Neural cell (in vitro differentiated cells): ENCODE measurements at regions not wholly inside any gene's neighbourhood (a gene's known extent, or its start where the extent isn't known, plus 50 kb on each side); places are given as distances from the start of the nearest gene placed in this dataset.
"Not testable (repeated sequence)": the region's sequence is repeated elsewhere in the genome, so short reads cannot be mapped to it uniquely, and the experiment has no call there.

Source experiments
- H2AFZ ChIP-seq: fragments of 200-600, 300-800 bp; sonication (generic), shearing (Covaris generic); 2 replicates; pipeline ENCODE4 v1.6.0; 2014; ENCODE audit warnings: low read depth, mild to moderate bottlenecking, antibody characterized with exemption, low read length, moderate library complexity
- H3F3A ChIP-seq: fragments of 200-600 bp; shearing (Covaris generic); 2 replicates; pipeline ENCODE4 v1.6.1; 2016; ENCODE audit warnings: mild to moderate bottlenecking, moderate library complexity, mixed read lengths, antibody characterized with exemption, low read length; ENCODE audit not compliant: insufficient read depth, poor library complexity, severe bottlenecking
- H3K27ac ChIP-seq: fragments of 200-600, 300-800 bp; sonication (generic), shearing (Covaris generic); 2 replicates; pipeline ENCODE4 v1.5.1; 2014; ENCODE audit warnings: mild to moderate bottlenecking, low read length, moderate library complexity
- H3K27me3 ChIP-seq: fragments of 300-800, 200-600 bp; sonication (generic), shearing (Covaris generic); 2 replicates; pipeline ENCODE4 v1.6.0; 2014; ENCODE audit warnings: mild to moderate bottlenecking, low read depth, low read length, moderate library complexity; ENCODE audit not compliant: insufficient read depth
- H3K36me3 ChIP-seq: fragments of 300-800, 200-600 bp; sonication (generic), shearing (Covaris generic); 2 replicates; pipeline ENCODE4 v1.5.1; 2014; ENCODE audit warnings: mild to moderate bottlenecking, antibody characterized with exemption, low read length, moderate library complexity; ENCODE audit not compliant: insufficient read depth
- H3K4me2 ChIP-seq: fragments of 300-800, 200-600 bp; sonication (generic), shearing (Covaris generic); 2 replicates; pipeline ENCODE4 v1.6.0; 2014; ENCODE audit warnings: mild to moderate bottlenecking, low read length
- H3K4me3 ChIP-seq: fragments of 300-800, 200-600 bp; sonication (generic), shearing (Covaris generic); 2 replicates; pipeline ENCODE4 v1.5.1; 2014; ENCODE audit warnings: mild to moderate bottlenecking, low read length, moderate library complexity
- H3K79me2 ChIP-seq: fragments of 200-600 bp; shearing (Covaris generic); replicated peaks from 2 replicates; pipeline ENCODE4 v1.6.0; 2014; ENCODE audit warnings: mild to moderate bottlenecking, low read length, moderate library complexity; ENCODE audit not compliant: insufficient read depth
- H3K9ac ChIP-seq: fragments of 300-800, 200-600 bp; sonication (generic), shearing (Covaris generic); 2 replicates; pipeline ENCODE4 v1.6.1; 2016; ENCODE audit warnings: mild to moderate bottlenecking, low read length, mixed read lengths
- H3K9me2 ChIP-seq: fragments of 200-600 bp; shearing (Covaris generic); 2 replicates; pipeline ENCODE4 v1.6.1; 2016; ENCODE audit warnings: mild to moderate bottlenecking, low read length, mixed read lengths; ENCODE audit not compliant: insufficient read depth
- H3K9me3 ChIP-seq: fragments of 200-600, 300-800 bp; sonication (generic), shearing (Covaris generic); 2 replicates; pipeline ENCODE4 v1.6.1; 2016; ENCODE audit warnings: mild to moderate bottlenecking, mixed run types, low read length, moderate library complexity, mixed read lengths
- H4K20me1 ChIP-seq: fragments of 200-600 bp; shearing (Covaris generic); 2 replicates; pipeline ENCODE4 v1.6.1; 2016; ENCODE audit warnings: mild to moderate bottlenecking, mixed run types; ENCODE audit not compliant: insufficient read depth
- EP300 ChIP-seq: fragments of 450-650 bp; conservative IDR thresholded peaks from 2 replicates; pipeline ENCODE4 v1.6.1; 2014; ENCODE audit warnings: antibody characterized with exemption, mild to moderate bottlenecking, moderate library complexity; ENCODE audit not compliant: poor library complexity, severe bottlenecking
- EZH2 ChIP-seq: fragments of 200-600, 300-800 bp; shearing (Covaris generic), sonication (generic); IDR thresholded peaks from 2 replicates; pipeline ENCODE4 v1.6.1; 2014; ENCODE audit warnings: antibody characterized with exemption, low read length, borderline replicate concordance, mild to moderate bottlenecking; ENCODE audit not compliant: insufficient read depth, poor library complexity, severe bottlenecking
- POLR2AphosphoS5 ChIP-seq: IDR thresholded peaks from 2 replicates; pipeline ENCODE4 v1.6.1; 2012
- RAD21 ChIP-seq: fragments of 450-650 bp; conservative IDR thresholded peaks from 2 replicates; pipeline ENCODE4 v1.6.1; 2014; ENCODE audit warnings: antibody characterized with exemption, mild to moderate bottlenecking, moderate library complexity
- SMC3 ChIP-seq: fragments of 450-650 bp; conservative IDR thresholded peaks from 2 replicates; pipeline ENCODE4 v1.6.1; 2014; ENCODE audit warnings: antibody characterized with exemption, mild to moderate bottlenecking, moderate library complexity; ENCODE audit not compliant: poor library complexity
- TAF1 ChIP-seq: IDR thresholded peaks from 2 replicates; pipeline ENCODE4 v1.6.1; 2012; ENCODE audit warnings: low read depth
- TF ChIP-seq, protein P1 (sequence below): fragments of 450-650 bp; IDR thresholded peaks from 2 replicates; pipeline ENCODE4 v1.5.1; 2014; ENCODE audit warnings: antibody characterized with exemption, mild to moderate bottlenecking, moderate library complexity; ENCODE audit not compliant: poor library complexity, severe bottlenecking
- TF ChIP-seq, protein P2 (sequence below): IDR thresholded peaks from 2 replicates; pipeline ENCODE4 v1.6.1; 2012; ENCODE audit warnings: borderline replicate concordance

DNA sequence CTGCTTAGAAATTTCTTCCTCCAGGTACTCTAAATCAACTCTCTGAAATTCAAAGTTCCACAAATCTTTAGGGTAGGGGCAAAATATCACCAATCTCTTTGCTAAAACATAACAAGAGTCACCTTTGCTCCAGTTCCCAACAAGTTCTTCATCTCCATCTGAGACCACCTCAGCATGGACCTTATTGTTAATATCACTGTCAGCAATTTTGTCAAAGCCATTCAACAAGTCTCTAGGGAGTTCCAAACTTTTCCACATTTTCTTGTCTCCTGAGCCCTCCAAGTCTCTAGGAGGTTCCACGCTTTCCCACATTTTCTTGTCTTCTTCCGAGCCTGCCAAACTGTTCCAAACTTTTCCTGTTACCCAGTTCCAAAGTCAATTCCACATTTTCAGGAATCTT is 255.9 kb downstream of the TDRD15 start:
- not testable (repeated sequence) for H3K9me3 ChIP-seq, H3K4me2 ChIP-seq, H3K27ac ChIP-seq, H3K27me3 ChIP-seq, H3K36me3 ChIP-seq, H3K79me2 ChIP-seq, H4K20me1 ChIP-seq, H3K9ac ChIP-seq, H3K4me3 ChIP-seq, H3K9me2 ChIP-seq, H3F3A ChIP-seq, H2AFZ ChIP-seq

DNA sequence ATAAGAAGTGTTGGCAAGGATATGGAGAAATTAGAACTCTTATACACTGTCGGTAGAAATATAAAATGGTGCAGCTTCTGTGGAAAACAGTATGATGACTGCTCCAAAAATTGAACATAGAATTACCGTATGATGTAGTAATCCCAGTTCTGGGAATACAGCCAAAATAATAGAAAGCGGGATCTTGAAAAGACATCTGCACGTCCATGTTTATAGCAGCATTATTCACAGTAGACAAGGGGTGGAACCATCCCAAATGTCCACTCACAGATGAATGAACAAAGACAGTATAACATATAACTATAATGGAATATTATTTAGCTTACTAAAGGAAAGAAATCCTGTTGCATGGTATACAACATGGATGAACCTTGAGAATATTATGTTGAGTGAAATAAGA is 257.7 kb downstream of the TDRD15 start:
- no peaks in the 10 kb centered on the region for H3K9me3 ChIP-seq
- H2AFZ ChIP-seq = no peak overlapping the region
- H3K4me3 ChIP-seq = no peak overlapping the region
- no peaks in the 10 kb centered on the region for H3K9me2 ChIP-seq
- H3K27me3 ChIP-seq = no peaks in the 10 kb centered on the region
- H3F3A ChIP-seq = peaks cover 7% of the 10 kb centered on the region
- no peaks in the 10 kb centered on the region for H3K36me3 ChIP-seq
- H3K27ac ChIP-seq = no peak overlapping the region
- H3K4me2 ChIP-seq = no peak overlapping the region
- H3K79me2 ChIP-seq = no peaks in the 10 kb centered on the region
- no peak for TF ChIP-seq EZH2
- no peak overlapping the region for H3K9ac ChIP-seq
- no peaks in the 10 kb centered on the region for H4K20me1 ChIP-seq

DNA sequence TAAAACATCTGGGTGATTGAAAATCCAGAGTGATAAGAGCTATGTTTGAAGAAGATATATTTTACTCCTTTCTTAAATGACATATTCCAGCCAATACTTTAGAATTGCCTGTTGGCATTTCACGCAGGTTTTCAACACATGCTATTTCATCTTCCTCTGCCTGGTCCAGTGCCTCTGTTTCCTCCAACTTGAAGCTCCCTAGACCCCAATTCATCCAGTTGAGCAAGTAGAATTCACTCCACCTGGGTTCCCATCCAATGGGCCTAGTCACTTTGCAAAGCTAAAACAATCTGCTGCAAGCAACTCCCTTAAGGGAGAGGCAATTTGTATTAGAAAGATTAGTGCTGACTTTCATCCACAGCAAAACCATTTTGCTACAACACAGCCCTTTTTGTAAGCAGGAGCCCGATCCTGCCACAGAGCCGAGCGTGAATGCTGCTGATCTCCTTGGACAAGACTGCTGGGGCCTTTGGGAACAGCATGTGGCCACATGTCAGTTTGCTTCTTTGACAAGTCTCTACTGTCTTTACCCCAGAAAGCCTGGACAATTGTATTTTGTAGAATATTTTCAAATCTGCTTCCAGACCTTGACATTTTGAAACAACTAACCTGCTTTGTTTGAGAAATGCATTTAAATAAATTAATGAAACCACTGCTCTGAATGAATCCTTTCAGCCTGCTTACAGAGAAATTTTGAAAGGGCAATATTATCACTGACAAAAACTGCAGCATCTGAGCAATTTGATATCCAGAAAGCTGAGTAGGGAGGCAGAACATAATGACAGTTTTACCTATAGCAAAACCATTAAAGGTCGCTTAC is 259.1 kb downstream of the TDRD15 start:
- Histone ChIP-seq H3K9ac (peak overlapping the region; percentile 30), H2AFZ (peak overlapping the region; percentile 19), H3K79me2 (no peaks in the 10 kb centered on the region), H3K27me3 (no peaks in the 10 kb centered on the region), H3K9me3 (no peaks in the 10 kb centered on the region), H4K20me1 (no peaks in the 10 kb centered on the region), H3K4me3 (peak overlapping the region; percentile 35), H3K27ac (peak overlapping the region; percentile 78), H3K36me3 (no peaks in the 10 kb centered on the region), H3F3A (peaks cover 7% of the 10 kb centered on the region), H3K9me2 (no peaks in the 10 kb centered on the region), H3K4me2 (peak overlapping the region; percentile 15)
- TF ChIP-seq, protein P1, sequence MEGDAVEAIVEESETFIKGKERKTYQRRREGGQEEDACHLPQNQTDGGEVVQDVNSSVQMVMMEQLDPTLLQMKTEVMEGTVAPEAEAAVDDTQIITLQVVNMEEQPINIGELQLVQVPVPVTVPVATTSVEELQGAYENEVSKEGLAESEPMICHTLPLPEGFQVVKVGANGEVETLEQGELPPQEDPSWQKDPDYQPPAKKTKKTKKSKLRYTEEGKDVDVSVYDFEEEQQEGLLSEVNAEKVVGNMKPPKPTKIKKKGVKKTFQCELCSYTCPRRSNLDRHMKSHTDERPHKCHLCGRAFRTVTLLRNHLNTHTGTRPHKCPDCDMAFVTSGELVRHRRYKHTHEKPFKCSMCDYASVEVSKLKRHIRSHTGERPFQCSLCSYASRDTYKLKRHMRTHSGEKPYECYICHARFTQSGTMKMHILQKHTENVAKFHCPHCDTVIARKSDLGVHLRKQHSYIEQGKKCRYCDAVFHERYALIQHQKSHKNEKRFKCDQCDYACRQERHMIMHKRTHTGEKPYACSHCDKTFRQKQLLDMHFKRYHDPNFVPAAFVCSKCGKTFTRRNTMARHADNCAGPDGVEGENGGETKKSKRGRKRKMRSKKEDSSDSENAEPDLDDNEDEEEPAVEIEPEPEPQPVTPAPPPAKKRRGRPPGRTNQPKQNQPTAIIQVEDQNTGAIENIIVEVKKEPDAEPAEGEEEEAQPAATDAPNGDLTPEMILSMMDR = no peak
- TF ChIP-seq RAD21 = peak; percentile 27

DNA sequence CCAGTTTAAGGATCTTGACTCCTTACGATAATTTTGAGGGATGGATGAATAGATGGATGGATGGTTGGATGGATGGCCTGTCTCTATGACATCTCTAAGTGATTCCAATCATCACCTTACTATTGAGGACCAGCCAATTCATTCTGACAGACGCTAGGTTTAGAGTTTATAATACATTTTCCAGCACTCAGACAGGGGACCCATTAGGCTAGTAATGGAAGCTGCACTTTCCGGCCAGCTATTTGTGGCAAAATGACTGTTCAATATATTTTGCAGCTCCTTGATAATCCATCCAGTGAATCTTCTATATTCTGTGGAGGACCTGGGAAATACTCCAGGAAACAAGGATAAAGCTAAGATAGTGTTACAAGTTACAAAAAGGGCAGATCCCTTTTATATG is 262.9 kb downstream of the TDRD15 start:
- Histone ChIP-seq H3K9ac (no peak overlapping the region), H3K27ac (peak overlapping the region; percentile 19), H3K27me3 (no peaks in the 10 kb centered on the region), H3K9me3 (no peaks in the 10 kb centered on the region), H3F3A (peaks cover 7% of the 10 kb centered on the region), H3K4me2 (no peak overlapping the region), H2AFZ (no peak overlapping the region), H3K36me3 (no peaks in the 10 kb centered on the region), H3K9me2 (no peaks in the 10 kb centered on the region), H3K79me2 (no peaks in the 10 kb centered on the region), H4K20me1 (no peaks in the 10 kb centered on the region), H3K4me3 (no peak overlapping the region)
- TF ChIP-seq POLR2AphosphoS5 (peak; percentile 58), EP300 (peak; percentile 48), RAD21 (no peak), TAF1 (no peak), SMC3 (no peak), EZH2 (no peak)
- TF ChIP-seq, protein P1 = no peak
- TF ChIP-seq, protein P2, sequence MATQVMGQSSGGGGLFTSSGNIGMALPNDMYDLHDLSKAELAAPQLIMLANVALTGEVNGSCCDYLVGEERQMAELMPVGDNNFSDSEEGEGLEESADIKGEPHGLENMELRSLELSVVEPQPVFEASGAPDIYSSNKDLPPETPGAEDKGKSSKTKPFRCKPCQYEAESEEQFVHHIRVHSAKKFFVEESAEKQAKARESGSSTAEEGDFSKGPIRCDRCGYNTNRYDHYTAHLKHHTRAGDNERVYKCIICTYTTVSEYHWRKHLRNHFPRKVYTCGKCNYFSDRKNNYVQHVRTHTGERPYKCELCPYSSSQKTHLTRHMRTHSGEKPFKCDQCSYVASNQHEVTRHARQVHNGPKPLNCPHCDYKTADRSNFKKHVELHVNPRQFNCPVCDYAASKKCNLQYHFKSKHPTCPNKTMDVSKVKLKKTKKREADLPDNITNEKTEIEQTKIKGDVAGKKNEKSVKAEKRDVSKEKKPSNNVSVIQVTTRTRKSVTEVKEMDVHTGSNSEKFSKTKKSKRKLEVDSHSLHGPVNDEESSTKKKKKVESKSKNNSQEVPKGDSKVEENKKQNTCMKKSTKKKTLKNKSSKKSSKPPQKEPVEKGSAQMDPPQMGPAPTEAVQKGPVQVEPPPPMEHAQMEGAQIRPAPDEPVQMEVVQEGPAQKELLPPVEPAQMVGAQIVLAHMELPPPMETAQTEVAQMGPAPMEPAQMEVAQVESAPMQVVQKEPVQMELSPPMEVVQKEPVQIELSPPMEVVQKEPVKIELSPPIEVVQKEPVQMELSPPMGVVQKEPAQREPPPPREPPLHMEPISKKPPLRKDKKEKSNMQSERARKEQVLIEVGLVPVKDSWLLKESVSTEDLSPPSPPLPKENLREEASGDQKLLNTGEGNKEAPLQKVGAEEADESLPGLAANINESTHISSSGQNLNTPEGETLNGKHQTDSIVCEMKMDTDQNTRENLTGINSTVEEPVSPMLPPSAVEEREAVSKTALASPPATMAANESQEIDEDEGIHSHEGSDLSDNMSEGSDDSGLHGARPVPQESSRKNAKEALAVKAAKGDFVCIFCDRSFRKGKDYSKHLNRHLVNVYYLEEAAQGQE = peak; percentile 55
